Peyer's patch (tissue), 4 donors: ENCODE measurements at regions not wholly inside any gene's neighbourhood (a gene's known extent, or its start where the extent isn't known, plus 50 kb on each side); places are given as distances from the start of the nearest gene placed in this dataset.

ENCODE experiments used
- POLR2A ChIP-seq, 2 donors: fragments of 450-650 bp; IDR thresholded peaks; one replicate each; pipeline ENCODE4 v1.5.1; 2017; ENCODE audit warnings: antibody characterized with exemption in 2 of 2, mild to moderate bottlenecking in 2 of 2, moderate library complexity in 2 of 2
- TF ChIP-seq, protein P1 (sequence below), 6 experiments: fragments of 450-650 bp in 4 of 6; fragments of 200-600 bp in 2 of 6; sonication (generic) in 1 of 6; IDR thresholded peaks; one replicate each; pipeline ENCODE4 v1.5.1; 2017 to 2019; ENCODE audit warnings: antibody characterized with exemption in 6 of 6, mild to moderate bottlenecking in 3 of 6, moderate library complexity in 1 of 6

DNA sequence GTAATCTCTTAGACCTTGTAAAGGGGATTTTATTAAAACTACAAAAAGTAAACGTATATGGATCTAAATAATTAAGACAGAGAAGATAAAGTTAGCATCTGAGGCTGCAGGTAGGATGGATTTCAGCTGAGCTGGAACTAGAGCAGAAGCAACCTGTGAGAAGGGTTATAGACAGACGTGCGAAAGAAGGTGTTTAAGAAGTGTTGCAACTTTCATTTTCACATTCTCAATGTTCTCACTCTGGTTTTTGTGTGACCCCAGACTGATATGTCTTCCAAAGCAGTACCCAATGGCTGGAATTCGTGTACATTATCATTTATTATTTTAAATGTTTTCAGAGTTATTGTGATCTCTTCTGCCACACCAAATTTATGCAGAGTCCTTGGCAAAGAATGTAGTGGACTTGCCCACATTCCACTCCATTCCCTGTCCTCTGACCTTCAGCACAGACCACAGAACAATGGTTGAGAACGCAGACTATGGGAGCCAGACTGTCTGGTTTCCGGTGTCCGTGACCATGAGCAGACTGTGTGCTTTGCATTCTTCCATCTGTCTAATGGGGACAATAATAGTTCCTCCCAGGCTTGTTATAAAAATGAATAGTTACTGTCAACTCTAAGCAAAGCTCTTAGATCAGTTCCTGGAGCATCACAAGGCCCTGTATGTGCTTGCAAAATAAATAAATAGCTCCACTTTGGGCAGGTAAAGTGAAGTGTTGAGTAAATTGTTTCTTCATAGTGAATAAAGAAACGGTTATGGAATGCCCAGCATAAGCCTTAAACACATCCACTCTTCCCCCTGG lies 140.6 kb upstream of the SAMSN1 start:
- TF ChIP-seq, protein P1, sequence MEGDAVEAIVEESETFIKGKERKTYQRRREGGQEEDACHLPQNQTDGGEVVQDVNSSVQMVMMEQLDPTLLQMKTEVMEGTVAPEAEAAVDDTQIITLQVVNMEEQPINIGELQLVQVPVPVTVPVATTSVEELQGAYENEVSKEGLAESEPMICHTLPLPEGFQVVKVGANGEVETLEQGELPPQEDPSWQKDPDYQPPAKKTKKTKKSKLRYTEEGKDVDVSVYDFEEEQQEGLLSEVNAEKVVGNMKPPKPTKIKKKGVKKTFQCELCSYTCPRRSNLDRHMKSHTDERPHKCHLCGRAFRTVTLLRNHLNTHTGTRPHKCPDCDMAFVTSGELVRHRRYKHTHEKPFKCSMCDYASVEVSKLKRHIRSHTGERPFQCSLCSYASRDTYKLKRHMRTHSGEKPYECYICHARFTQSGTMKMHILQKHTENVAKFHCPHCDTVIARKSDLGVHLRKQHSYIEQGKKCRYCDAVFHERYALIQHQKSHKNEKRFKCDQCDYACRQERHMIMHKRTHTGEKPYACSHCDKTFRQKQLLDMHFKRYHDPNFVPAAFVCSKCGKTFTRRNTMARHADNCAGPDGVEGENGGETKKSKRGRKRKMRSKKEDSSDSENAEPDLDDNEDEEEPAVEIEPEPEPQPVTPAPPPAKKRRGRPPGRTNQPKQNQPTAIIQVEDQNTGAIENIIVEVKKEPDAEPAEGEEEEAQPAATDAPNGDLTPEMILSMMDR (IDR thresholded peaks at IDR 0.05), result no peak
- no peak for TF ChIP-seq POLR2A (IDR thresholded peaks at IDR 0.05)
